GM21528 (cell line): ENCODE measurements at regions not wholly inside any gene's neighbourhood (a gene's known extent, or its start where the extent isn't known, plus 50 kb on each side); places are given as distances from the start of the nearest gene placed in this dataset.
"Not testable (repeated sequence)": the region's sequence is repeated elsewhere in the genome, so short reads cannot be mapped to it uniquely, and the experiment has no call there.

Experiments used
- ATAC-seq: cut with Tn5 transposase; IDR thresholded peaks from one replicate; pipeline ENCODE4 v1.9.1; 2021; ENCODE audit warnings: mild to moderate bottlenecking, moderate library complexity; ENCODE audit not compliant: unreplicated experiment, low FRiP score

- not testable (repeated sequence) for ATAC-seq
Measured at GRCh38 chr12:131304642-131305041, 350.9 kb downstream of the ADGRD1 start.

- no peak for ATAC-seq
Measured at GRCh38 chr12:131309700-131310099, 356.0 kb downstream of the ADGRD1 start.

- ATAC-seq = not testable (repeated sequence)
Measured at GRCh38 chr12:131310227-131310969, 356.7 kb downstream of the ADGRD1 start.

GRCh38 chr12:131311279-131311722, 357.6 kb downstream of the ADGRD1 start:
- ATAC-seq = not testable (repeated sequence)

GRCh38 chr12:131311764-131312163, 358.1 kb downstream of the ADGRD1 start:
- ATAC-seq = no peak

- ATAC-seq = not testable (repeated sequence)
Measured at GRCh38 chr12:131312382-131312781, 358.7 kb downstream of the ADGRD1 start.

GRCh38 chr12:131312793-131313545, 359.3 kb downstream of the ADGRD1 start:
- no peak for ATAC-seq

GRCh38 chr12:131313635-131314034, 359.9 kb downstream of the ADGRD1 start:
- no peak for ATAC-seq

- ATAC-seq = no peak
Measured at GRCh38 chr12:131314524-131315090, 360.9 kb downstream of the ADGRD1 start.

- ATAC-seq = no peak
Measured at GRCh38 chr12:131315601-131316000, 361.9 kb downstream of the ADGRD1 start.

- ATAC-seq = no peak
Measured at GRCh38 chr12:131316388-131316787, 362.7 kb downstream of the ADGRD1 start.

- ATAC-seq = no peak
Measured at GRCh38 chr12:131318045-131318685, 364.5 kb downstream of the ADGRD1 start.

GRCh38 chr12:131321988-131322387, 368.3 kb downstream of the ADGRD1 start:
- ATAC-seq = no peak

GRCh38 chr12:131322460-131322859, 368.8 kb downstream of the ADGRD1 start:
- not testable (repeated sequence) for ATAC-seq

GRCh38 chr12:131323879-131324278, 370.2 kb downstream of the ADGRD1 start:
- ATAC-seq = no peak

- no peak for ATAC-seq
Measured at GRCh38 chr12:131327521-131328488, 374.1 kb downstream of the ADGRD1 start.

- ATAC-seq = not testable (repeated sequence)
Measured at GRCh38 chr12:131328861-131329845, 375.4 kb downstream of the ADGRD1 start.

- no peak for ATAC-seq
Measured at GRCh38 chr12:131330106-131330815, 376.6 kb downstream of the ADGRD1 start.
